NCI-H2196 treated with DMSO at 0.1 percent for 48 hours (cell line): ENCODE measurements at regions not wholly inside any gene's neighbourhood (a gene's known extent, or its start where the extent isn't known, plus 50 kb on each side); places are given as distances from the start of the nearest gene placed in this dataset.

Source experiments
- DNase-seq: peaks from one replicate; lab custom pipeline; 2025; ENCODE audit not compliant: unreplicated experiment; lab: John Stamatoyannopoulos, UW

GRCh38 chr6:43836507-43837240, 66.7 kb downstream of the VEGFA start:
- DNase-seq = no peak
